C4-2B (cell line): ENCODE measurements at regions not wholly inside any gene's neighbourhood (a gene's known extent, or its start where the extent isn't known, plus 50 kb on each side); places are given as distances from the start of the nearest gene placed in this dataset.

Experiments used
- H3K27ac ChIP-seq: fragments of 450-650 bp; 2 replicates; pipeline ENCODE4 v1.5.1; 2017
- ZFX ChIP-seq: fragments of 450-650 bp; IDR thresholded peaks from 2 replicates; pipeline ENCODE4 v1.6.1; 2017
- TF ChIP-seq, protein P1 (sequence below): fragments of 450-650 bp; conservative IDR thresholded peaks from 2 replicates; pipeline ENCODE4 v1.5.1; 2017; ENCODE audit warnings: mild to moderate bottlenecking

DNA sequence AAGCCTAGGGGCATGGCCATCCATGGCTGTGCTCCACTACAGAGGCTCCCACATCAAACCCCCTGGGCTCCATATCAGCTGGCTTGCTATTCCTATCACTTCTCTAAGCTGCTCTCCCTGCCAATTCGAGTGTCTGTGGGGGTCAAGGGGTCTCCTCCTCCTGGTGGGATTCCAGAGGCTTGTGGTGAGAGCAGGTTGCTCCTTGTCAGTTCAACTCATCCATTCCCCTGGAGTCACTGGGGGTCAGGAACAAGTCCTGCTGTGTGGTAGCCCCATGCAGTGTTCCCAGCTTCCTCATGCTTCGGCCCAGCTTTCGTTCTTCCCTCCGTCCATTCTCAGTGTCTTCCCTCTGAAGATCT is 86.6 kb upstream of the UNC5B start:
- TF ChIP-seq, protein P1, sequence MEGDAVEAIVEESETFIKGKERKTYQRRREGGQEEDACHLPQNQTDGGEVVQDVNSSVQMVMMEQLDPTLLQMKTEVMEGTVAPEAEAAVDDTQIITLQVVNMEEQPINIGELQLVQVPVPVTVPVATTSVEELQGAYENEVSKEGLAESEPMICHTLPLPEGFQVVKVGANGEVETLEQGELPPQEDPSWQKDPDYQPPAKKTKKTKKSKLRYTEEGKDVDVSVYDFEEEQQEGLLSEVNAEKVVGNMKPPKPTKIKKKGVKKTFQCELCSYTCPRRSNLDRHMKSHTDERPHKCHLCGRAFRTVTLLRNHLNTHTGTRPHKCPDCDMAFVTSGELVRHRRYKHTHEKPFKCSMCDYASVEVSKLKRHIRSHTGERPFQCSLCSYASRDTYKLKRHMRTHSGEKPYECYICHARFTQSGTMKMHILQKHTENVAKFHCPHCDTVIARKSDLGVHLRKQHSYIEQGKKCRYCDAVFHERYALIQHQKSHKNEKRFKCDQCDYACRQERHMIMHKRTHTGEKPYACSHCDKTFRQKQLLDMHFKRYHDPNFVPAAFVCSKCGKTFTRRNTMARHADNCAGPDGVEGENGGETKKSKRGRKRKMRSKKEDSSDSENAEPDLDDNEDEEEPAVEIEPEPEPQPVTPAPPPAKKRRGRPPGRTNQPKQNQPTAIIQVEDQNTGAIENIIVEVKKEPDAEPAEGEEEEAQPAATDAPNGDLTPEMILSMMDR = no peak
- TF ChIP-seq ZFX = no peak
- H3K27ac ChIP-seq = no peak overlapping the region

DNA sequence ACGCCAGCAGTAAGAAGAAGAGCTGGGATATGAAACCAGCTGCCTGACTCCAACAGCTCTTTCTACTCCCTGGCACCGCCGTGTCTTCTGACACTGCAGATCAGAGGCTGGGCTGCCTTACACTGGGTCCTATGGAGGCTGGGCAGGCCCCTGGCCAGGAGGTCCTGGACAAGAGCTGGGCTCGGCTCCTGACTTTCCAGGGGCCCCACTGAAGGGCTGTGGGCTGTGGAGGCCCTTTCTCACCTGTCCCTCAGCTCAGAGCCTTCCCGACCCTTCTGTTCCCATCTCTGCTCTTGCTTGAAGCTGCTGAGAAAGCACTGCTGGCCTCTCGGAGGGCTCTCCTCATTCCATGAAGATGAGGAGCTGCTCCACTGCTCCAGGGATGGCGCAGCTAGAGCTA is 85.9 kb upstream of the UNC5B start:
- no peak for TF ChIP-seq ZFX
- TF ChIP-seq, protein P1 = no peak

DNA sequence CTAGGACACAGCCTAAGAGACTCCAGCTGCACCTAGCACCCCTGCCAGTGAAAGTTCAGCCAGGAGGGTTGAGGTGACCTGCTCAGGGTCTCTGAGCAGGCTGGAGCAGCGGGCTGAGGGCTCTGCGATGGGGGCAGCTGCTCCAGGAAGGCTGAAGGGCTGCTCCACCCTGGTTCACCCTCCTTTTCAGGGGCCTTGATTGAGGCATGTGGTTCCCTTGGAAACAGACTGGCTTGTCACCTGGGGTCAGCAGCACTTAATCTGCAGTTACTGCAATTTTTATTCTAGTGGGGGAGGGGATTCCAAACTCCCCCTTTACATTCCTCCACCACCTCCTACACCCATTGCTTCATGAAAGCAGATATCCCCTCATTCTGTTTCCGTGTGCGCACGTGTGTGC is 85.3 kb upstream of the UNC5B start:
- no peak overlapping the region for H3K27ac ChIP-seq
- TF ChIP-seq, protein P1 = no peak
- TF ChIP-seq ZFX = no peak

More for the DNA sequence above, 85.9 kb upstream of the UNC5B start:
- no peak overlapping the region for H3K27ac ChIP-seq

DNA sequence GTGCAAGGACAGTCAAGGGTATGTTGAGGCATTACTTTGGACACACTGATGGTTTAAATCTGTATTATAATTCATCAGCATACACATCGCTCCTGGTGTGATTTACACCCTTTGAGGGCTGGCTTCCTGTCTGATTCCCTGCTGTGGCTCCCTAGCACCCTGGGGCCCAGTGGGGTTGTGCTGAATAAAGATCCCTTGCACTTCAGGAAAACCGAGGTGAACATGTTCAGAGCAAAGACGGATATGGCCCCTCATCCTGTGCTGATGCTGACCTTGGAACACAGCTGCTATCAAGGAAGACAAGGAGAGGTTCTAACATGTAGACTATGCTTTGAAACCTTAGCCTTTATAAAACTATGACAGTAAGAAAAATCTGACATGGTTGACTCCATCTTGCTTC is 84.6 kb upstream of the UNC5B start:
- TF ChIP-seq, protein P1 = no peak
- no peak overlapping the region for H3K27ac ChIP-seq

DNA sequence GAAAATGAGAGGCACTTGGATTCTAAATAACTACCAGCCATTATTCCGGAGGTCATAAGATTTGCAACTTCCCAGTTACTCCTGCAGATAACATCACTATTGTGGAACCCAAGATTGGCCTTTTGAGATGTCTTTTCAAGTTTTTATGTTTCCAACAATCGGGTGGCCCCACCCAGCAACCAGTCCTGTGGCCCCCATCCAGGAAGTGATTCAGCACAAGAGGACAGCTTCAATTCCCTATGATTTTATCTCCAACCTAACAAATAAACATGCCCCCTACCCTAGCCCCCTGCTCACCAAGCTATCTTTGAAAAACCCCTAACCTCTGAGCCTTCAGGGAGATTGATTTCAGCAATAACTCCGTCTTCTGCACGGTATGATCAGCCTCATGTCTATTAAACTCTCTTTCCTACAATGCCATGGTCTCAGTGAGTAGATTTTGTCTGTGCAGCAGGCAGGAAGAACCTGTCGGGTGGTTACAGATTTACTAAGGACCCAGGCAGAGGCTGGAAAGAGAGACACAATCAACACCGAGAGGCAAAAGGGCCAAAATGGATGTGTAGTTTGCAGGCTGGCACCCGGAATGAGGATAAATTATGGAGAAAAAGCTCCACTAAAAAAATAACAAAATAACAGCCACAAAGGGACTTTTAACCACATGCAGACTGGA is 83.9 kb upstream of the UNC5B start:
- H3K27ac ChIP-seq = no peak overlapping the region
- TF ChIP-seq, protein P1 = no peak
- TF ChIP-seq ZFX = no peak

DNA sequence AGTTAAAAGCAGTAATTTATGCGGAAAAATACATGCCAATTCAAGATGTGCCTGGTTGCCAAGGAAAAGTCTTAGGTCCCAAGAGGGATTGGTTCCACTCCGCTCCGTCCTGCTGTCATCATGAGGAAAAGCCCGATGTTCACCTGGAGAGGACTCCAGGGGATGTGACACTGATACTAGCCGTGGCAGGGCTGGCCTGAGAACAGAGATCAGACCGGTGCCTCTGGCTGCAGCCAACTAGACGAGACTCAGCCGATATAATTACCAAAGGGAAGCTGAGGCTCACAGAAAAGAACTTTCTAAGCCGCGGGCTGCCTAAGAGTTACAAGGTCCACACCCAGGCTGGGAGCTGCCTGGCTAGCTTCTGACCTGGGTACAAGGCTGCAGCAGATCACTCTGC is 81.3 kb upstream of the UNC5B start:
- TF ChIP-seq ZFX = no peak
- TF ChIP-seq, protein P1 = no peak
- no peak overlapping the region for H3K27ac ChIP-seq

DNA sequence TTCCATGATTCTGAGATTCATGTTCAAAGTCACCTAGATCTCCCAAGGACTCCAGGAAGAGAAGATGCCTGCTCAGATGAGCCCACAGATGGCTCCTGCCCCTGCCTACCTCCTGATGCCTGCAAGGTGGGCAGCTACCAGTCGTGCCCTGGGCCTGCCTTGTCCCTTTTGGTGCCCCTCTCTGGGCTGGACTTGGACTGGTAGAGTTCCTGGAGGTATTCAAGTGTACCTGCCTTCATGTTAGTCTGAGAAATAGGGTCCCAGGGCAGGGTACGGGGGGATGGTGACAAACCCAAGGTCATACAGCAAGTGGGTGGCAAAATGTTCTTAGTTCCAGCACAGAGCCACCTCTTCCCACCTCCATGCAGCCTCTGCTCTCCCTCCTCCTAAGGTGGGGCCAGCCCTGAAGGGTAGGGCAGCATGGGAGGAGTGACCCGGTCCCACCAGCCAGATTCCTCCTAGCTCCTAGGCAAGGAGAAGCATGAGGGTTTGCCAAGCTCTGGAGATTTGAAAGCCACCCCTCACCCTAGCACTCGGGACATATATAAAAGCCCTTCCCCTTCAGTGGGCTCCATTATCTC is 80.8 kb upstream of the UNC5B start:
- H3K27ac ChIP-seq = no peak overlapping the region
- TF ChIP-seq, protein P1 = no peak
- no peak for TF ChIP-seq ZFX
